ENCODE measurements at regions not wholly inside any gene's neighbourhood (a gene's known extent, or its start where the extent isn't known, plus 50 kb on each side); places are given as distances from the start of the nearest gene placed in this dataset.

- TF ChIP-seq REST (IDR thresholded peaks at IDR 0.05; ENCODE audit: unreplicated experiment) (no peak), ZNF462 (CRISPR knock-in tag; IDR thresholded peaks at IDR 0.05) (no peak), POLR2AphosphoS5 (IDR thresholded peaks at IDR 0.05; ENCODE audit: low read depth) (no peak), EZH2 (IDR thresholded peaks at IDR 0.05; ENCODE audit: low read depth, unreplicated experiment) (no peak), JUNB (IDR thresholded peaks at IDR 0.05; ENCODE audit: unreplicated experiment) (no peak), ZNF331 (CRISPR knock-in tag; IDR thresholded peaks at IDR 0.05; ENCODE audit: low read depth) (no peak), CTCF (conservative IDR thresholded peaks at IDR 0.05; ENCODE audit: low read depth in 2 of 2) (peak in 1 of 2 experiments; percentile 16; a peak in 1 of 4 replicates), EZH2phosphoT487 (IDR thresholded peaks at IDR 0.05; ENCODE audit: unreplicated experiment) (no peak)
Measured at GRCh38 chr7:124179641-124180040, 146.8 kb upstream of the TMEM229A start.

More at GRCh38 chr7:124179641-124180040, 146.8 kb upstream of the TMEM229A start:
- Mint-ChIP-seq H3K36me3 (ENCODE audit: low read depth) (no peaks in the 10 kb centered on the region), H3K4me3 (no peak overlapping the region), H3K27me3 (ENCODE audit: insufficient read depth, low read depth, poor library complexity) (no peaks in the 10 kb centered on the region), H3K27ac (no peak overlapping the region), H3K9me3 (0 out of 3 replicates have a peak, but pooled peaks cover 6% of the 10 kb centered on the region), H3K4me1 (0 out of 3 replicates have a peak, but pooled peaks cover 3% of the 10 kb centered on the region)
- DNase-seq (ENCODE audit: low spot score), result no peak
- Histone ChIP-seq H4K20me1 (replicated peaks; ENCODE audit: insufficient read depth) (no peaks in the 10 kb centered on the region), H3K4me1 (ENCODE audit: insufficient read depth) (no peaks in the 10 kb centered on the region), H3K4me3 (no peak overlapping the region), H3K27me3 (ENCODE audit: insufficient read depth) (no peaks in the 10 kb centered on the region), H3F3A (replicated peaks; ENCODE audit: low read depth) (no peaks in the 10 kb centered on the region), H3K9me2 (ENCODE audit: insufficient read depth) (no peaks in the 10 kb centered on the region; the same call in 1 of the 2 replicates), H3K79me2 (replicated peaks; ENCODE audit: insufficient read depth) (no peaks in the 10 kb centered on the region), H3K36me3 (ENCODE audit: insufficient read depth) (no peaks in the 10 kb centered on the region; the same call in 1 of the 2 replicates), H3K27ac (ENCODE audit: low read depth) (no peak overlapping the region), H3K4me2 (no peak overlapping the region), H2AFZ (peak overlapping the region; percentile 89; the same call in 1 of the 2 replicates)
- no peak for ATAC-seq

All from GM23338 (cell line).